Fibroblast of lung (primary cell): ENCODE measurements at regions not wholly inside any gene's neighbourhood (a gene's known extent, or its start where the extent isn't known, plus 50 kb on each side); places are given as distances from the start of the nearest gene placed in this dataset.

ENCODE experiments used
- CTCF ChIP-seq, 2 donors: IDR thresholded peaks in 1 of 2; conservative IDR thresholded peaks in 1 of 2; 1 replicate in 1 of 2; 2 replicates in 1 of 2; pipeline ENCODE4 v1.5.1; 2011 to 2012; ENCODE audit warnings: low read length in 2 of 2, control low read depth in 1 of 2, inconsistent platforms in 1 of 2, low read depth in 1 of 2, mild to moderate bottlenecking in 1 of 2
- EZH2 ChIP-seq: IDR thresholded peaks from 2 replicates; pipeline ENCODE4 v1.5.1; 2012; ENCODE audit warnings: low read length, control low read depth, mild to moderate bottlenecking; ENCODE audit errors: missing control alignments

DNA sequence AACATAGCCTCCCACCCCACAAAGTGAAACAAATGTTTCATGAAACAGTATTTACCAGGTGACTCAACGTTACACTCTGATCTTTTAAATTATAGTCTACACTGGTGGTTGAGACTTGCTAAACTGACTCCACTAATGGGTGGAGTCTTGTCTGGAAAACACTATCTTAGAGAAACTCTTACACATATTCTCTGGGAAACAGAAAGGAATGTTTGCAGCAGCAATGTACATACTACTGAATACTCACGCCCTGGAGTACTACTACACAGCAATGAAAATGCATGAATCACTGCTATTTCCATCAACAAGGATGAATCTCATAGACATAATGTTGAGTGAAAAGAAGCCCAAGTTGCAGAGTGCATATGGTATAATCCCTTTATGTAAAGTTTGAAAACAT lies 208.5 kb upstream of the IGFBP7 start:
- TF ChIP-seq CTCF (conservative IDR thresholded peaks at IDR 0.05 in 1 of 2, IDR thresholded peaks at IDR 0.05 in 1 of 2; ENCODE audit: low read depth in 1 of 2, low read length in 2 of 2) (no peak), EZH2 (no peak)
